WTC11 (cell line): ENCODE measurements at regions not wholly inside any gene's neighbourhood (a gene's known extent, or its start where the extent isn't known, plus 50 kb on each side); places are given as distances from the start of the nearest gene placed in this dataset.

Source experiments
- CBFB ChIP-seq: sonication (generic); formaldehyde crosslinking; IDR thresholded peaks from 2 replicates; pipeline ENCODE4 v1.8.1; 2022; ENCODE audit warnings: mild to moderate bottlenecking, low read depth, missing genetic modification reagents
- EMX1 ChIP-seq: fragments of 250-450 bp; sonication (Bioruptor Pico); IDR thresholded peaks from 2 replicates; pipeline ENCODE4 v1.8.0; 2021; ENCODE audit warnings: mild to moderate bottlenecking
- FOXP1 ChIP-seq: sonication (generic); formaldehyde crosslinking; IDR thresholded peaks from 2 replicates; pipeline ENCODE4 v1.8.0; 2022; ENCODE audit warnings: missing genetic modification reagents, mild to moderate bottlenecking, moderate library complexity, borderline replicate concordance
- MXD4 ChIP-seq: fragments of 250-450 bp; sonication (Bioruptor Pico); IDR thresholded peaks from 2 replicates; pipeline ENCODE4 v1.8.0; 2021; ENCODE audit warnings: mild to moderate bottlenecking, moderate library complexity, borderline replicate concordance
- NFYB ChIP-seq: sonication (generic); formaldehyde crosslinking; conservative IDR thresholded peaks from 2 replicates; pipeline ENCODE4 v1.8.0; 2022; ENCODE audit warnings: low read depth, missing genetic modification reagents
- OVOL2 ChIP-seq: fragments of 250-450 bp; sonication (Bioruptor Pico); IDR thresholded peaks from 2 replicates; pipeline ENCODE4 v1.9.0; 2021; ENCODE audit warnings: mild to moderate bottlenecking, borderline replicate concordance
- SP1 ChIP-seq: sonication (generic); formaldehyde crosslinking; conservative IDR thresholded peaks from 2 replicates; pipeline ENCODE4 v1.8.1; 2022; ENCODE audit warnings: missing genetic modification reagents
- TF ChIP-seq, protein P1 (sequence below): sonication (generic); formaldehyde crosslinking; IDR thresholded peaks from 2 replicates; pipeline ENCODE4 v1.8.0; 2022; ENCODE audit warnings: mild to moderate bottlenecking, missing genetic modification reagents
- TF ChIP-seq, protein P2 (sequence below): fragments of 200-600 bp; IDR thresholded peaks from 2 replicates; pipeline ENCODE4 v1.8.0; 2022; ENCODE audit warnings: antibody characterized with exemption
- TF ChIP-seq, protein P3 (sequence below): sonication (generic); formaldehyde crosslinking; IDR thresholded peaks from 2 replicates; pipeline ENCODE4 v1.8.1; 2022; ENCODE audit warnings: low read depth, mild to moderate bottlenecking, moderate library complexity, missing genetic modification reagents, borderline replicate concordance
- TF ChIP-seq, protein P4 (sequence below): sonication (generic); formaldehyde crosslinking; IDR thresholded peaks from 2 replicates; pipeline ENCODE4 v1.8.1; 2023; ENCODE audit warnings: mild to moderate bottlenecking, moderate library complexity, missing genetic modification reagents
- TF ChIP-seq, protein P5 (sequence below): sonication (generic); formaldehyde crosslinking; IDR thresholded peaks from 2 replicates; pipeline ENCODE4 v1.8.1; 2023; ENCODE audit warnings: mild to moderate bottlenecking, missing genetic modification reagents
- TF ChIP-seq, protein P6 (sequence below): sonication (generic); formaldehyde crosslinking; IDR thresholded peaks from 2 replicates; pipeline ENCODE4 v1.8.0; 2022; ENCODE audit warnings: mild to moderate bottlenecking, missing genetic modification reagents
- TF ChIP-seq, protein P7 (sequence below): fragments of 250-450 bp; sonication (Bioruptor Pico); IDR thresholded peaks from 2 replicates; pipeline ENCODE4 v1.9.0; 2021; ENCODE audit warnings: moderate library complexity, mild to moderate bottlenecking, inconsistent platforms, borderline replicate concordance

DNA sequence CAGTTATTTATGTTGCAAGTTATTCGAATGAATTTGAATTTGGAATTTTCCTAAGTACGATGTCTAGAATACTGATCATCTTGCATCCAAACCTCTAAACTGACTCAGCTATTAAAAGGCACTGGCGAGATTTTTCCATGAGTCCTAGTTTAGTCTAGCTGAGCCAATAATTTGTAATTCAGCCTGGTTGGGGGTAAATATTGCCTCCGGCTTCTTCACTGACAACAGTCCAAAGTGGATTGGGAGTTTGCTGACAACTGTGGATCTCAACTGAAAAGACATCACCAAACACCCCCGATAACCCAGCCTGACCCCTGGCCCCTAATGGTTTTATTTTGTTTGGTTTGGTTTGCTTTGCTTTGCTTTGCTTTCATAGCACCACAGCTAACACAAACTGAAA is 189.8 kb upstream of the DAPK1 start:
- TF ChIP-seq, protein P1, sequence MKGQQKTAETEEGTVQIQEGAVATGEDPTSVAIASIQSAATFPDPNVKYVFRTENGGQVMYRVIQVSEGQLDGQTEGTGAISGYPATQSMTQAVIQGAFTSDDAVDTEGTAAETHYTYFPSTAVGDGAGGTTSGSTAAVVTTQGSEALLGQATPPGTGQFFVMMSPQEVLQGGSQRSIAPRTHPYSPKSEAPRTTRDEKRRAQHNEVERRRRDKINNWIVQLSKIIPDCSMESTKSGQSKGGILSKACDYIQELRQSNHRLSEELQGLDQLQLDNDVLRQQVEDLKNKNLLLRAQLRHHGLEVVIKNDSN (CRISPR knock-in tag): no peak
- TF ChIP-seq, protein P2, sequence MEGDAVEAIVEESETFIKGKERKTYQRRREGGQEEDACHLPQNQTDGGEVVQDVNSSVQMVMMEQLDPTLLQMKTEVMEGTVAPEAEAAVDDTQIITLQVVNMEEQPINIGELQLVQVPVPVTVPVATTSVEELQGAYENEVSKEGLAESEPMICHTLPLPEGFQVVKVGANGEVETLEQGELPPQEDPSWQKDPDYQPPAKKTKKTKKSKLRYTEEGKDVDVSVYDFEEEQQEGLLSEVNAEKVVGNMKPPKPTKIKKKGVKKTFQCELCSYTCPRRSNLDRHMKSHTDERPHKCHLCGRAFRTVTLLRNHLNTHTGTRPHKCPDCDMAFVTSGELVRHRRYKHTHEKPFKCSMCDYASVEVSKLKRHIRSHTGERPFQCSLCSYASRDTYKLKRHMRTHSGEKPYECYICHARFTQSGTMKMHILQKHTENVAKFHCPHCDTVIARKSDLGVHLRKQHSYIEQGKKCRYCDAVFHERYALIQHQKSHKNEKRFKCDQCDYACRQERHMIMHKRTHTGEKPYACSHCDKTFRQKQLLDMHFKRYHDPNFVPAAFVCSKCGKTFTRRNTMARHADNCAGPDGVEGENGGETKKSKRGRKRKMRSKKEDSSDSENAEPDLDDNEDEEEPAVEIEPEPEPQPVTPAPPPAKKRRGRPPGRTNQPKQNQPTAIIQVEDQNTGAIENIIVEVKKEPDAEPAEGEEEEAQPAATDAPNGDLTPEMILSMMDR: no peak
- no peak for TF ChIP-seq SP1 (CRISPR knock-in tag)
- no peak for TF ChIP-seq MXD4 (CRISPR knock-in tag)
- no peak for TF ChIP-seq NFYB (CRISPR knock-in tag)
- TF ChIP-seq EMX1: no peak
- TF ChIP-seq, protein P3, sequence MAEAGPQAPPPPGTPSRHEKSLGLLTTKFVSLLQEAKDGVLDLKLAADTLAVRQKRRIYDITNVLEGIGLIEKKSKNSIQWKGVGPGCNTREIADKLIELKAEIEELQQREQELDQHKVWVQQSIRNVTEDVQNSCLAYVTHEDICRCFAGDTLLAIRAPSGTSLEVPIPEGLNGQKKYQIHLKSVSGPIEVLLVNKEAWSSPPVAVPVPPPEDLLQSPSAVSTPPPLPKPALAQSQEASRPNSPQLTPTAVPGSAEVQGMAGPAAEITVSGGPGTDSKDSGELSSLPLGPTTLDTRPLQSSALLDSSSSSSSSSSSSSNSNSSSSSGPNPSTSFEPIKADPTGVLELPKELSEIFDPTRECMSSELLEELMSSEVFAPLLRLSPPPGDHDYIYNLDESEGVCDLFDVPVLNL (CRISPR knock-in tag): no peak
- TF ChIP-seq, protein P4, sequence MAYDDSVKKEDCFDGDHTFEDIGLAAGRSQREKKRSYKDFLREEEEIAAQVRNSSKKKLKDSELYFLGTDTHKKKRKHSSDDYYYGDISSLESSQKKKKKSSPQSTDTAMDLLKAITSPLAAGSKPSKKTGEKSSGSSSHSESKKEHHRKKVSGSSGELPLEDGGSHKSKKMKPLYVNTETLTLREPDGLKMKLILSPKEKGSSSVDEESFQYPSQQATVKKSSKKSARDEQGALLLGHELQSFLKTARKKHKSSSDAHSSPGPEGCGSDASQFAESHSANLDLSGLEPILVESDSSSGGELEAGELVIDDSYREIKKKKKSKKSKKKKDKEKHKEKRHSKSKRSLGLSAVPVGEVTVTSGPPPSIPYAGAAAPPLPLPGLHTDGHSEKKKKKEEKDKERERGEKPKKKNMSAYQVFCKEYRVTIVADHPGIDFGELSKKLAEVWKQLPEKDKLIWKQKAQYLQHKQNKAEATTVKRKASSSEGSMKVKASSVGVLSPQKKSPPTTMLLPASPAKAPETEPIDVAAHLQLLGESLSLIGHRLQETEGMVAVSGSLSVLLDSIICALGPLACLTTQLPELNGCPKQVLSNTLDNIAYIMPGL (CRISPR knock-in tag): no peak
- TF ChIP-seq, protein P5, sequence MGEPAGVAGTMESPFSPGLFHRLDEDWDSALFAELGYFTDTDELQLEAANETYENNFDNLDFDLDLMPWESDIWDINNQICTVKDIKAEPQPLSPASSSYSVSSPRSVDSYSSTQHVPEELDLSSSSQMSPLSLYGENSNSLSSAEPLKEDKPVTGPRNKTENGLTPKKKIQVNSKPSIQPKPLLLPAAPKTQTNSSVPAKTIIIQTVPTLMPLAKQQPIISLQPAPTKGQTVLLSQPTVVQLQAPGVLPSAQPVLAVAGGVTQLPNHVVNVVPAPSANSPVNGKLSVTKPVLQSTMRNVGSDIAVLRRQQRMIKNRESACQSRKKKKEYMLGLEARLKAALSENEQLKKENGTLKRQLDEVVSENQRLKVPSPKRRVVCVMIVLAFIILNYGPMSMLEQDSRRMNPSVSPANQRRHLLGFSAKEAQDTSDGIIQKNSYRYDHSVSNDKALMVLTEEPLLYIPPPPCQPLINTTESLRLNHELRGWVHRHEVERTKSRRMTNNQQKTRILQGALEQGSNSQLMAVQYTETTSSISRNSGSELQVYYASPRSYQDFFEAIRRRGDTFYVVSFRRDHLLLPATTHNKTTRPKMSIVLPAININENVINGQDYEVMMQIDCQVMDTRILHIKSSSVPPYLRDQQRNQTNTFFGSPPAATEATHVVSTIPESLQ (CRISPR knock-in tag): no peak
- TF ChIP-seq, protein P6, sequence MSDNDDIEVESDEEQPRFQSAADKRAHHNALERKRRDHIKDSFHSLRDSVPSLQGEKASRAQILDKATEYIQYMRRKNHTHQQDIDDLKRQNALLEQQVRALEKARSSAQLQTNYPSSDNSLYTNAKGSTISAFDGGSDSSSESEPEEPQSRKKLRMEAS (CRISPR knock-in tag): no peak
- TF ChIP-seq FOXP1 (CRISPR knock-in tag): no peak
- TF ChIP-seq, protein P7, sequence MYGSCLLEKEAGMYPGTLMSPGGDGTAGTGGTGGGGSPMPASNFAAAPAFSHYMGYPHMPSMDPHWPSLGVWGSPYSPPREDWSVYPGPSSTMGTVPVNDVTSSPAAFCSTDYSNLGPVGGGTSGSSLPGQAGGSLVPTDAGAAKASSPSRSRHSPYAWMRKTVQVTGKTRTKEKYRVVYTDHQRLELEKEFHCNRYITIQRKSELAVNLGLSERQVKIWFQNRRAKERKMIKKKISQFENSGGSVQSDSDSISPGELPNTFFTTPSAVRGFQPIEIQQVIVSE: no peak
- TF ChIP-seq CBFB: no peak
- no peak for TF ChIP-seq OVOL2
